Mucosa of descending colon (tissue), 3 donors: ENCODE measurements at regions not wholly inside any gene's neighbourhood (a gene's known extent, or its start where the extent isn't known, plus 50 kb on each side); places are given as distances from the start of the nearest gene placed in this dataset.

Experiments used
- ATAC-seq: fragments of 200-7000 bp; cut with Tn5 transposase; one replicate; pipeline ENCODE4 v1.9.1; 2020; ENCODE audit warnings: mild to moderate bottlenecking, moderate library complexity
- DNase-seq, 3 donors: peaks; one replicate each; pipeline ENCODE4 v3.0.0-alpha.2; 2020
- H3K36me3 ChIP-seq: fragments of 200-600 bp; one replicate; pipeline ENCODE4 v1.8.0; 2021; ENCODE audit warnings: low read depth, mild to moderate bottlenecking
- H3K4me1 ChIP-seq: fragments of 200-600 bp; one replicate; pipeline ENCODE4 v1.8.0; 2021; ENCODE audit warnings: low read depth, mild to moderate bottlenecking
- H3K4me3 ChIP-seq: fragments of 200-600 bp; one replicate; pipeline ENCODE4 v1.8.0; 2021; ENCODE audit warnings: mild to moderate bottlenecking
- H3K9me3 ChIP-seq: fragments of 200-600 bp; one replicate; pipeline ENCODE4 v1.8.0; 2021; ENCODE audit warnings: mild to moderate bottlenecking
- CTCF ChIP-seq: fragments of 200-600 bp; IDR thresholded peaks from one replicate; pipeline ENCODE4 v1.8.0; 2022; ENCODE audit warnings: antibody characterized with exemption, mild to moderate bottlenecking
- intact Hi-C, 2 donors: fragments of 100-400 bp; cut with DNase I in 1 of 2; cut with micrococcal nuclease in 1 of 2; formaldehyde crosslinking; loops; one replicate each; pipeline versions ENCODE4 v1.11.0 to v1.11.1; 2022; cut with DNase I, micrococcal nuclease
- donor health status: DM: no; HTN: no; CAD: no; lungs with moderate emphysema.
- donor health status: DM: no; HTN: no; CAD: no.
- donor health status: DM: no; HTN: yes; CAD: no.

GRCh38 chr17:77691216-77692085 is 267.1 kb upstream of the TNRC6C start:
- Histone ChIP-seq H3K36me3 (no peaks in the 10 kb centered on the region), H3K4me3 (no peak overlapping the region), H3K9me3 (no peaks in the 10 kb centered on the region), H3K4me1 (peaks cover 4% of the 10 kb centered on the region)
- intact Hi-C loops: no loop called here
- ATAC-seq: no peak
- DNase-seq: no peak
- no peak for TF ChIP-seq CTCF

GRCh38 chr17:77692571-77693161 is 265.8 kb upstream of the TNRC6C start:
- Histone ChIP-seq H3K9me3 (no peaks in the 10 kb centered on the region), H3K4me3 (no peak overlapping the region), H3K4me1 (peaks cover 4% of the 10 kb centered on the region), H3K36me3 (no peaks in the 10 kb centered on the region)
- intact Hi-C loops: no loop called here
- ATAC-seq (no peak), DNase-seq (no peak)
- no peak for TF ChIP-seq CTCF

- H3K4me1 ChIP-seq: peaks cover 4% of the 10 kb centered on the region
- DNase-seq (no peak), ATAC-seq (no peak)
- no peaks in the 10 kb centered on the region for H3K36me3 ChIP-seq
- TF ChIP-seq CTCF: no peak
- intact Hi-C loops: no loop called here
- H3K9me3 ChIP-seq: no peaks in the 10 kb centered on the region
- H3K4me3 ChIP-seq: no peak overlapping the region
Measured at GRCh38 chr17:77693301-77693700, 265.2 kb upstream of the TNRC6C start.

- Histone ChIP-seq H3K4me1 (peaks cover 4% of the 10 kb centered on the region), H3K4me3 (no peak overlapping the region), H3K36me3 (no peaks in the 10 kb centered on the region), H3K9me3 (no peaks in the 10 kb centered on the region)
- no peak for TF ChIP-seq CTCF
- intact Hi-C loops: no loop called here
- no peak for DNase-seq
- ATAC-seq: no peak
Measured at GRCh38 chr17:77693776-77694175, 264.7 kb upstream of the TNRC6C start.

GRCh38 chr17:77694391-77695363 is 263.8 kb upstream of the TNRC6C start:
- DNase-seq (no peak), ATAC-seq (no peak)
- H3K9me3 ChIP-seq: no peaks in the 10 kb centered on the region
- peaks cover 4% of the 10 kb centered on the region for H3K4me1 ChIP-seq
- H3K36me3 ChIP-seq: no peaks in the 10 kb centered on the region
- no peak for TF ChIP-seq CTCF
- H3K4me3 ChIP-seq: no peak overlapping the region
- intact Hi-C loops: no loop called here
